GM10266 (cell line): ENCODE measurements at regions not wholly inside any gene's neighbourhood (a gene's known extent, or its start where the extent isn't known, plus 50 kb on each side); places are given as distances from the start of the nearest gene placed in this dataset.

ENCODE experiments used
- DNase-seq: peaks from one replicate; pipeline ENCODE4 v3.0.0; 2012; ENCODE audit errors: extremely low spot score
- TF ChIP-seq, protein P1 (sequence below): IDR thresholded peaks from 2 replicates; pipeline ENCODE4 v1.5.1; 2012; ENCODE audit warnings: mild to moderate bottlenecking, low read depth; ENCODE audit not compliant: control insufficient read depth, insufficient read depth; ENCODE audit errors: missing control alignments

GRCh38 chr13:82647540-82647939 lies 1234.7 kb downstream of the SLITRK1 start:
- DNase-seq, result no peak
- TF ChIP-seq, protein P1, sequence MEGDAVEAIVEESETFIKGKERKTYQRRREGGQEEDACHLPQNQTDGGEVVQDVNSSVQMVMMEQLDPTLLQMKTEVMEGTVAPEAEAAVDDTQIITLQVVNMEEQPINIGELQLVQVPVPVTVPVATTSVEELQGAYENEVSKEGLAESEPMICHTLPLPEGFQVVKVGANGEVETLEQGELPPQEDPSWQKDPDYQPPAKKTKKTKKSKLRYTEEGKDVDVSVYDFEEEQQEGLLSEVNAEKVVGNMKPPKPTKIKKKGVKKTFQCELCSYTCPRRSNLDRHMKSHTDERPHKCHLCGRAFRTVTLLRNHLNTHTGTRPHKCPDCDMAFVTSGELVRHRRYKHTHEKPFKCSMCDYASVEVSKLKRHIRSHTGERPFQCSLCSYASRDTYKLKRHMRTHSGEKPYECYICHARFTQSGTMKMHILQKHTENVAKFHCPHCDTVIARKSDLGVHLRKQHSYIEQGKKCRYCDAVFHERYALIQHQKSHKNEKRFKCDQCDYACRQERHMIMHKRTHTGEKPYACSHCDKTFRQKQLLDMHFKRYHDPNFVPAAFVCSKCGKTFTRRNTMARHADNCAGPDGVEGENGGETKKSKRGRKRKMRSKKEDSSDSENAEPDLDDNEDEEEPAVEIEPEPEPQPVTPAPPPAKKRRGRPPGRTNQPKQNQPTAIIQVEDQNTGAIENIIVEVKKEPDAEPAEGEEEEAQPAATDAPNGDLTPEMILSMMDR, result no peak

- no peak for DNase-seq
- TF ChIP-seq, protein P1, result no peak
These were observed 1246.2 kb downstream of the SLITRK1 start for GRCh38 chr13:82636119-82636518.

DNA sequence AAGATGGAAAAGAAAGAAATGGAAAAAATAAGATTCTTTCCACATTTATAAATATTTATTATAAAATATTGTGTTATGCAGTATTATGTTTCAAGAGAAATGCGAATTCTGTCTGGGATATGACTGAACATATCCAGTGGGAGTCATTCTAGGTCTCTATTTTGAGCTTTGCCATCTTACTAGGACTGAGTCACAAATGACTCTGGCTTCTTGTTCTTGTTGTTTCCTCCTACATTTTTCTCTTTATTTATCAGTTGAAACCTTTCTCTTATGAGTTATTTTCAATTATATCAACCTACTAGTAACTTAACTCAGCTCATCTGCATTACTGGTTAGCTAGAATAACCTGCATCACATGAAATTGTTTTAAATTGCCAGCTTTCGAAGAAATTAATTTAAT lies 1247.3 kb downstream of the SLITRK1 start:
- DNase-seq, result no peak

GRCh38 chr13:82627183-82627582 lies 1255.1 kb downstream of the SLITRK1 start:
- no peak for DNase-seq
- TF ChIP-seq, protein P1, result no peak

More for the DNA sequence above, 1247.3 kb downstream of the SLITRK1 start:
- TF ChIP-seq, protein P1, result no peak

DNA sequence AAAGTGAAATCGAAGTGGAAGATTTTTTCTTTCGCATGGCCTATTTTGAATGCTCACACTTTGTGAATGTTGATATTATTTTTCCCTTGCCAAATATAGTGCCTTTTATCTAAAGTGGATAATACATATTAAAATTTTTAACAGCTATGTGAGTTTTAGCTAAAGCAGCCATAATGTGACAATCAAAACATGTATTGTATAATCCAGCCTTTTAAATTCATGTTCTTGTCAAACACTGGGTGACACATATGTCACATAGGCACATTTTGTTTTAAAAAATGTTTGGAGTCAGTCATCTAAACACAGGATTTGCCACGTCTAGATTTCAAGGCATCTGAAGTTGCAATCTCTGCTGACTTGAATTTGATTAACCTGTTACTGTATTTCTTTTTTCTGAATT lies 1256.6 kb downstream of the SLITRK1 start:
- DNase-seq, result no peak
- TF ChIP-seq, protein P1, result no peak

GRCh38 chr13:82615043-82615442 lies 1267.2 kb downstream of the SLITRK1 start:
- TF ChIP-seq, protein P1, result no peak
- DNase-seq, result no peak

DNA sequence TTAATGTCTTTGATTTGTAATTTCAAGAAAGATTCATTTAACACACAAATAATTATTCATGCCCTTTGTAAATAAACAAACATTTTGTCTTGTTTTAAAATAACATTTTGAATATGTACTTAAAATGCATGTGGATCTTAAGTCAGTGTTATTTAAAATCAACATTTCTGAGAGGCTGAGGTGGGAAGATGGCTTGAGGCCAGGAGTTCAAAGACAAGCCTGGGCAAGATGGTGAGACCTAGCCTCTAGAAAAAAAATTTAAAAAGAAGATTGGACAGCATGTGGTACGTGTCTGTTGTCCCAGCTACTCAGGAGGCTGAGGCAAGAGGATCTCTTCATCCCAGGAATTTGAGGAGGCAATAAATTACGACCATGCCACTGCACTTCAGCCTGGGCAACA lies 1268.2 kb downstream of the SLITRK1 start:
- DNase-seq, result no peak
- TF ChIP-seq, protein P1, result no peak
